ENCODE measurements at regions not wholly inside any gene's neighbourhood (a gene's known extent, or its start where the extent isn't known, plus 50 kb on each side); places are given as distances from the start of the nearest gene placed in this dataset.
"Not testable (repeated sequence)": the region's sequence is repeated elsewhere in the genome, so short reads cannot be mapped to it uniquely, and the experiment has no call there.

GRCh38 chr10:90288391-90288933 is 569.4 kb downstream of the HTR7 start:
- Mint-ChIP-seq H3K36me3 (no peaks in the 10 kb centered on the region), H3K4me3 (no peak overlapping the region), H3K27me3 (ENCODE audit: low read depth in 3 of 3) (peaks cover 1 to 2% (median 2%) of the 10 kb centered on the region in 3 donors), H3K9me3 (peaks cover 0 to 23% (median 4%) of the 10 kb centered on the region in 6 donors), H3K4me1 (peaks cover 0 to 3% of the 10 kb centered on the region in 2 donors), H3K27ac (no peak overlapping the region)
- no peak for DNase-seq

GRCh38 chr10:90289037-90289436 is 568.8 kb downstream of the HTR7 start:
- Mint-ChIP-seq H3K36me3 (no peaks in the 10 kb centered on the region), H3K4me3 (no peak overlapping the region), H3K27ac (no peak overlapping the region), H3K4me1 (peaks cover 0 to 3% of the 10 kb centered on the region in 2 donors), H3K9me3 (peaks cover 0 to 23% (median 4%) of the 10 kb centered on the region in 6 donors), H3K27me3 (ENCODE audit: low read depth in 3 of 3) (peaks cover 1 to 2% (median 2%) of the 10 kb centered on the region in 3 donors)
- DNase-seq, result no peak

DNA sequence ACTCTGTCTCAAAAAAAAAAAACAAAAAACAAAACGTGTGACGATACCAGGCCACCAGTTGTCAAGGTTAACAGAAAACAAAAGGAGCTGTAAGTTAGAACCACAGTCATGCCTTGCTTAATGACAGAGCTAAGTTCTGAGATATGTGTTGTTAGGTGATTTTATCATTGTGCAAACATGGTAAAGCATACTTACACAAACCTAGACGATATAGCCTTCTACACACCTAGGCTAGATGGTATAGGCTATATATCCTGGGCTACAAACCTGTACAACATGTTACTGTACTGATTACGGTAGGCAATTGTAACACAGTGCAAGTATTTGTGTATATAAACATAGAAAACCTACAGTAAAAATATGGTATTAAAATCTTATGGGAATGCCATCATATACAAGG is 564.2 kb downstream of the HTR7 start:
- no peak for DNase-seq
- peaks cover 0 to 2% (median 0%) of the 10 kb centered on the region in 3 donors for H3K27me3 Mint-ChIP-seq (ENCODE audit: low read depth in 3 of 3)
- H3K36me3 Mint-ChIP-seq, result no peaks in the 10 kb centered on the region
- H3K4me1 Mint-ChIP-seq, result peaks cover 0 to 3% of the 10 kb centered on the region in 2 donors
- H3K4me3 Mint-ChIP-seq, result no peak overlapping the region
- no peak overlapping the region for H3K27ac Mint-ChIP-seq
- peaks cover 0 to 18% (median 4%) of the 10 kb centered on the region in 6 donors for H3K9me3 Mint-ChIP-seq

DNA sequence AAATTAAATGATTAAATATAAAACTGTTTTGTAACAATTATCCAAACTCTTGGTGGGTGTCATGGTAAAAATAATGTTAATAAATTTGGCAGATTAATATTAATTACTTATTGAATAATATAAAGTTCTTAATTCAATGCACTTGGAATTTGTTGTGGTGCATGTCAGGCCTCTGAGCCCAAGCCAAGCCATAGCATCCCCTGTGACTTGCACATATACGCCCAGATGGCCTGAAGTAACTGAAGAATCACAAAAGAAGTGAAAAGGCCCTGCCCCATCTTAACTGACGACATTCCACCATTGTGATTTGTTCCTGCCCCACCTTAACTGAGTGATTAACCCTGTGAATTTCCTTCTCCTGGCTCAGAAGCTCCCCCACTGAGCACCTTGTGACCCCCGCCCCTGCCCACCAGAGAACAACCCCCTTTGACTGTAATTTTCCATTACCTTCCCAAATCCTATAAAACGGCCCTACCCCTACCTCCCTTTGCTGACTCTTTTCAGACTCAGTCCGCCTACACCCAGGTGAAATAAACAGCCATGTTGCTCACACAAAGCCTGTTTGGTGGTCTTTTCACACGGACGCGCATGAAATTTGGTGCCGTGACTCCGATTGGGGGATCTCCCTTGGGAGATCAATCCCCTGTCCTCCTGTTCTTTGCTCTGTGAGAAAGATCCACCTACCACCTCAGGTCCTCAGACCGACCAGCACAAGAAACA is 562.9 kb downstream of the HTR7 start:
- H3K36me3 Mint-ChIP-seq; DNase-seq; H3K27me3 Mint-ChIP-seq (ENCODE audit: low read depth in 3 of 3); H3K4me3 Mint-ChIP-seq; H3K4me1 Mint-ChIP-seq; H3K27ac Mint-ChIP-seq: not testable (repeated sequence)
- peaks cover 0 to 15% (median 7%) of the 10 kb centered on the region in 6 donors for H3K9me3 Mint-ChIP-seq

GRCh38 chr10:90302031-90302430 is 555.8 kb downstream of the HTR7 start:
- H3K27me3 Mint-ChIP-seq (ENCODE audit: low read depth in 3 of 3); DNase-seq; H3K4me3 Mint-ChIP-seq; H3K36me3 Mint-ChIP-seq; H3K27ac Mint-ChIP-seq; H3K4me1 Mint-ChIP-seq: not testable (repeated sequence)
- H3K9me3 Mint-ChIP-seq, result peaks cover 4 to 11% (median 5%) of the 10 kb centered on the region in 6 donors

- Mint-ChIP-seq H3K36me3 (no peaks in the 10 kb centered on the region), H3K4me1 (no peaks in the 10 kb centered on the region), H3K4me3 (no peak overlapping the region), H3K9me3 (peaks cover 0 to 11% (median 4%) of the 10 kb centered on the region in 6 donors), H3K27me3 (ENCODE audit: low read depth in 3 of 3) (peaks cover 0 to 6% (median 1%) of the 10 kb centered on the region in 3 donors), H3K27ac (no peak overlapping the region)
- DNase-seq, result no peak
Observed at GRCh38 chr10:90302758-90303481, 554.9 kb downstream of the HTR7 start.

DNA sequence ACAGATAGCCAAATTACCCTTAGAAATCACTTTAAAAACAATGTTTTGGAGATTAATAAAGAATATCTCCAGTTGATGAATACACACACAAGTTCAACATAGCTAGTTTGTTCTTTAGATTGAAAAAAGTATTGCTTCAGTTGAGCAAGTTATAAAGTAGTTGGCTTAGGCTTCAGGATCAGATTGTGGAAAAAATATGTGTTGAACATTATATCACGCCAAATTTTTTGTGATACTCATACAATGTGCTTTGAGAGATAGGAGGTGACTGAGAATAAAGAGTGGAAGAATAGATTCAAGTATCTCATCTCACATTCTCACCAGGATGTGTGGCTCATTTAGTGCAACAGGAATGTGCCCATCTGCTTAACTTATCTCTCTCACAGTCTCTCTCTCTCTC is 553.3 kb downstream of the HTR7 start:
- no peak overlapping the region for H3K27ac Mint-ChIP-seq
- H3K4me3 Mint-ChIP-seq, result no peak overlapping the region
- peaks cover 0 to 6% (median 1%) of the 10 kb centered on the region in 3 donors for H3K27me3 Mint-ChIP-seq (ENCODE audit: low read depth in 3 of 3)
- no peak for DNase-seq
- no peaks in the 10 kb centered on the region for H3K4me1 Mint-ChIP-seq
- H3K36me3 Mint-ChIP-seq, result no peaks in the 10 kb centered on the region
- H3K9me3 Mint-ChIP-seq, result peaks cover 0 to 13% (median 7%) of the 10 kb centered on the region in 6 donors

DNA sequence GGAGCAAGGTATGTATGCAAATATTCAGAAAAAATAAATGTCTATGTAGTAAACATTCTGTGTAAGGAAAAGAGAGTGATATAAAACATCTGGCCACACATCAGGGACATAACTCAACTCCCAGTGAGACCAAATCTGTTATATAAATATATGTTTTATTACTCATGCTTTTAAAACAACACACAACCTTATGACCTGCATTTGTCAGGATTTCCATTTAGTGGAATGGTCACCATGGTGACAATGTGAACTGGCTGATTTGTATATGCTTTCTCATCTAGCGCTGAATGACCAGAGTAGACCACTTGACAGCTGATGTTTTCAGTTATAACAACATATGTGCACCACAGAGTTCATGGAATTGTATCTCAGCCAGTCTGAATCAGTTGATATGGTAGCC is 551.7 kb downstream of the HTR7 start:
- Mint-ChIP-seq H3K4me3 (no peak overlapping the region), H3K4me1 (no peaks in the 10 kb centered on the region), H3K9me3 (peaks cover 2 to 10% (median 7%) of the 10 kb centered on the region in 6 donors), H3K27ac (no peak overlapping the region), H3K27me3 (ENCODE audit: low read depth in 3 of 3) (peaks cover 0 to 6% (median 1%) of the 10 kb centered on the region in 3 donors), H3K36me3 (no peaks in the 10 kb centered on the region)
- no peak for DNase-seq

GRCh38 chr10:90308223-90308622 is 549.6 kb downstream of the HTR7 start:
- no peak overlapping the region for H3K27ac Mint-ChIP-seq
- no peaks in the 10 kb centered on the region for H3K36me3 Mint-ChIP-seq
- DNase-seq, result no peak
- H3K4me3 Mint-ChIP-seq, result no peak overlapping the region
- peaks cover 3 to 13% (median 7%) of the 10 kb centered on the region in 6 donors for H3K9me3 Mint-ChIP-seq
- H3K4me1 Mint-ChIP-seq, result no peaks in the 10 kb centered on the region
- peaks cover 0 to 4% (median 1%) of the 10 kb centered on the region in 3 donors for H3K27me3 Mint-ChIP-seq (ENCODE audit: low read depth in 3 of 3)

GRCh38 chr10:90313576-90314325 is 544.1 kb downstream of the HTR7 start:
- no peaks in the 10 kb centered on the region for H3K27me3 Mint-ChIP-seq (ENCODE audit: low read depth in 3 of 3)
- H3K4me1 Mint-ChIP-seq, result no peaks in the 10 kb centered on the region
- no peaks in the 10 kb centered on the region for H3K36me3 Mint-ChIP-seq
- DNase-seq, result no peak
- H3K4me3 Mint-ChIP-seq, result no peak overlapping the region
- no peak overlapping the region for H3K27ac Mint-ChIP-seq
- H3K9me3 Mint-ChIP-seq, result peaks cover 1 to 13% (median 7%) of the 10 kb centered on the region in 6 donors

DNA sequence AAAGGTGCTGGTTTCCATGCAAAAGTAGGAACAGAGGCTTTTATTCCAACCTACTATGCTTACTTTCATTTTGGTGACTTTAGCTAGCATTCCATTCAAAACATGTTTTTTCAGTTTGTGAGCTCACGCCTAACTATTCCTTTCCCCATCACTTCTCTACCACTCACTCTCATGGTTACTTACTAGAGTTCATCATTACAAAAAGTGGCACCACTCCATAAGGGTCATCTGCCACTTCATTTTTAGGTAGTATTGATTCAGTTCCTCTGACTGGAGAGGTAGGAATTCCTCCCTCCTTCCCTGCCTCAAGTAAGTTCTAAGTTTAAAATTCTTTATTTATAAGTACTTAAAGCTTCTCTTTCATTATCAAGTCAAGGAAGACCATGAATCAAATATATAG is 543.1 kb downstream of the HTR7 start:
- Mint-ChIP-seq H3K27me3 (ENCODE audit: low read depth in 3 of 3) (no peaks in the 10 kb centered on the region), H3K27ac (no peak overlapping the region), H3K36me3 (no peaks in the 10 kb centered on the region), H3K9me3 (peaks cover 0 to 10% (median 5%) of the 10 kb centered on the region in 6 donors), H3K4me3 (no peak overlapping the region), H3K4me1 (no peaks in the 10 kb centered on the region)
- DNase-seq, result no peak

DNA sequence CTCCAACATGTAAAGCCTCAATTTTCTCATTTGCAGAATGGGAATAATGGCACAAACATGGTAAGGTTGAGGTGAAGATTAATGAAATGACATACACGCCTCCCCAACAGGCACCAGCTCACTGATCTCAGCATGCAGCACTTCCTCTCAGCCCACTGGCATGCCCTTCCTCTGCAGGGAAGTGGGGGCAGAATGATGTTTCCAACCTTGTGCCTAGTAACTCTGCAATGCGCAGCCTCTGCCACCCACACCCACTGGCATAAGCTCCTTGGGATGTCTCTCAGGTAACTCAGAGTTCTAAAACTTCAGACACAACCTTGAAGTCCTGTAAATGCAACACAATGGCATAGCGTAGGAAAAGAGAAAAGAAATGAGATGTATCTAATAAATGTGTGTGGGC is 540.7 kb downstream of the HTR7 start:
- H3K9me3 Mint-ChIP-seq, result peaks cover 0 to 10% (median 4%) of the 10 kb centered on the region in 6 donors
- no peak overlapping the region for H3K4me3 Mint-ChIP-seq
- H3K27me3 Mint-ChIP-seq (ENCODE audit: low read depth in 3 of 3), result no peaks in the 10 kb centered on the region
- H3K36me3 Mint-ChIP-seq, result no peaks in the 10 kb centered on the region
- no peaks in the 10 kb centered on the region for H3K4me1 Mint-ChIP-seq
- no peak for DNase-seq
- no peak overlapping the region for H3K27ac Mint-ChIP-seq

- Mint-ChIP-seq H3K27ac (no peak overlapping the region), H3K9me3 (peaks cover 0 to 14% (median 7%) of the 10 kb centered on the region in 6 donors), H3K4me1 (no peaks in the 10 kb centered on the region), H3K4me3 (no peak overlapping the region), H3K36me3 (no peaks in the 10 kb centered on the region), H3K27me3 (ENCODE audit: low read depth in 3 of 3) (no peaks in the 10 kb centered on the region)
- no peak for DNase-seq
Observed at GRCh38 chr10:90318659-90319058, 539.2 kb downstream of the HTR7 start.

Data from immature natural killer cell (primary cell).